MM.1S (cell line): ENCODE measurements at regions not wholly inside any gene's neighbourhood (a gene's known extent, or its start where the extent isn't known, plus 50 kb on each side); places are given as distances from the start of the nearest gene placed in this dataset.

Experiments
- DNase-seq: peaks from one replicate; pipeline ENCODE4 v3.0.0-alpha.2; 2015
- H2AFZ ChIP-seq: fragments of 300-600 bp; sonication (generic); 2 replicates; pipeline ENCODE4 v1.6.0; 2016; ENCODE audit warnings: antibody characterized with exemption, low read length
- H3F3A ChIP-seq: fragments of 300-600 bp; sonication (generic); 2 replicates; pipeline ENCODE4 v1.6.1; 2016; ENCODE audit warnings: mild to moderate bottlenecking, antibody characterized with exemption, low read length, moderate library complexity, mixed read lengths; ENCODE audit not compliant: insufficient read depth
- H3K27ac ChIP-seq: fragments of 300-600 bp; sonication (generic); 2 replicates; pipeline ENCODE4 v1.5.1; 2016; ENCODE audit warnings: mild to moderate bottlenecking, low read length
- H3K27me3 ChIP-seq: fragments of 300-600 bp; sonication (generic); replicated peaks from 2 replicates; pipeline ENCODE4 v1.6.0; 2016; ENCODE audit warnings: low read length; ENCODE audit not compliant: insufficient read depth
- H3K36me3 ChIP-seq: fragments of 300-600 bp; sonication (generic); replicated peaks from 2 replicates; pipeline ENCODE4 v1.6.1; 2016; ENCODE audit warnings: mild to moderate bottlenecking, low read length, mixed read lengths; ENCODE audit not compliant: insufficient read depth
- H3K4me1 ChIP-seq: fragments of 300-600 bp; sonication (generic); 2 replicates; pipeline ENCODE4 v1.6.1; 2016; ENCODE audit warnings: low read length, mixed read lengths
- H3K4me2 ChIP-seq: fragments of 300-600 bp; sonication (generic); 2 replicates; pipeline ENCODE4 v1.6.0; 2016; ENCODE audit warnings: low read depth, low read length
- H3K4me3 ChIP-seq: fragments of 300-600 bp; sonication (generic); 2 replicates; pipeline ENCODE4 v1.5.1; 2016; ENCODE audit warnings: low read length, mixed read lengths
- H3K79me2 ChIP-seq: fragments of 300-600 bp; sonication (generic); 2 replicates; pipeline ENCODE4 v1.6.1; 2016; ENCODE audit warnings: mixed run types, low read length, mixed read lengths
- H3K9ac ChIP-seq: fragments of 300-600 bp; sonication (generic); 2 replicates; pipeline ENCODE4 v1.6.1; 2016; ENCODE audit warnings: low read length, mixed read lengths
- H3K9me2 ChIP-seq: fragments of 300-600 bp; sonication (generic); replicated peaks from 2 replicates; pipeline ENCODE4 v1.6.1; 2016; ENCODE audit warnings: mild to moderate bottlenecking, low read length, mixed read lengths; ENCODE audit not compliant: insufficient read depth
- H3K9me3 ChIP-seq: fragments of 300-600 bp; sonication (generic); replicated peaks from 2 replicates; pipeline ENCODE4 v1.6.1; 2016; ENCODE audit warnings: mild to moderate bottlenecking, low read length, mixed read lengths; ENCODE audit not compliant: insufficient read depth
- H4K20me1 ChIP-seq: fragments of 300-600 bp; sonication (generic); 2 replicates; pipeline ENCODE4 v1.6.1; 2016; ENCODE audit warnings: mild to moderate bottlenecking, low read length, moderate library complexity, mixed read lengths; ENCODE audit not compliant: insufficient read depth
- EZH2 ChIP-seq: fragments of 300-600 bp; sonication (generic); optimal IDR thresholded peaks from 2 replicates; pipeline ENCODE3; 2017; ENCODE audit warnings: low read depth, mild to moderate bottlenecking, antibody characterized with exemption, low read length, mixed read lengths
- EZH2phosphoT487 ChIP-seq: fragments of 300-600 bp; sonication (generic); IDR thresholded peaks from 2 replicates; pipeline ENCODE4 v1.6.1; 2018; ENCODE audit warnings: antibody characterized with exemption, low read length
- TF ChIP-seq, protein P1 (sequence below): fragments of 300-600 bp; sonication (generic); IDR thresholded peaks from 2 replicates; pipeline ENCODE4 v1.5.1; 2016; ENCODE audit warnings: antibody characterized with exemption, low read length, mixed read lengths

DNA sequence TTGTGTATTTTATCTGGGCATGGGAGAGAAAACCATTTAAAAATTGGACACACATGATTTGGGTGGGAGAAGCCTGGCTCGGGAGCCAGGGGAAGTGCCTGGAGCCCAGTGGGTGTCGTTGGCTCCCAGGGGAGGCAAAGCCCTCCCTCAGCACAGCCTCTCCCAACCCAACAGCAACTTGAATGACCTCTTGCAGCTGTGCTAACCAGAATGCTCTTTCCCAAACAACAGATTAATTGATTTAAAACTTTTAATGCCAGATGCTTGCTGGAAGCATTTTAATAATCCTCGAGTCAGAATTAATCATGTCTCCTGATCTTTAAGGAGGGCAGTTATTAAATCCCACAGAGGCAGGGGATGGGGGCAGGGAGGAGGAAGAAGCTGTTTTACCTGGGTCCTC is 401.6 kb downstream of the BUD13 start:
- Histone ChIP-seq H3K9me3 (no peaks in the 10 kb centered on the region), H3K4me1 (no peaks in the 10 kb centered on the region), H3K27me3 (no peaks in the 10 kb centered on the region), H3K79me2 (no peaks in the 10 kb centered on the region), H3K4me3 (no peak overlapping the region), H2AFZ (no peak overlapping the region), H3K27ac (no peak overlapping the region), H3K9ac (no peak overlapping the region), H3K4me2 (no peak overlapping the region), H3K9me2 (no peaks in the 10 kb centered on the region), H3F3A (no peaks in the 10 kb centered on the region), H4K20me1 (no peaks in the 10 kb centered on the region), H3K36me3 (no peaks in the 10 kb centered on the region)
- no peak for DNase-seq
- TF ChIP-seq, protein P1, sequence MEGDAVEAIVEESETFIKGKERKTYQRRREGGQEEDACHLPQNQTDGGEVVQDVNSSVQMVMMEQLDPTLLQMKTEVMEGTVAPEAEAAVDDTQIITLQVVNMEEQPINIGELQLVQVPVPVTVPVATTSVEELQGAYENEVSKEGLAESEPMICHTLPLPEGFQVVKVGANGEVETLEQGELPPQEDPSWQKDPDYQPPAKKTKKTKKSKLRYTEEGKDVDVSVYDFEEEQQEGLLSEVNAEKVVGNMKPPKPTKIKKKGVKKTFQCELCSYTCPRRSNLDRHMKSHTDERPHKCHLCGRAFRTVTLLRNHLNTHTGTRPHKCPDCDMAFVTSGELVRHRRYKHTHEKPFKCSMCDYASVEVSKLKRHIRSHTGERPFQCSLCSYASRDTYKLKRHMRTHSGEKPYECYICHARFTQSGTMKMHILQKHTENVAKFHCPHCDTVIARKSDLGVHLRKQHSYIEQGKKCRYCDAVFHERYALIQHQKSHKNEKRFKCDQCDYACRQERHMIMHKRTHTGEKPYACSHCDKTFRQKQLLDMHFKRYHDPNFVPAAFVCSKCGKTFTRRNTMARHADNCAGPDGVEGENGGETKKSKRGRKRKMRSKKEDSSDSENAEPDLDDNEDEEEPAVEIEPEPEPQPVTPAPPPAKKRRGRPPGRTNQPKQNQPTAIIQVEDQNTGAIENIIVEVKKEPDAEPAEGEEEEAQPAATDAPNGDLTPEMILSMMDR = no peak
- TF ChIP-seq EZH2phosphoT487 (no peak), EZH2 (no peak)

DNA sequence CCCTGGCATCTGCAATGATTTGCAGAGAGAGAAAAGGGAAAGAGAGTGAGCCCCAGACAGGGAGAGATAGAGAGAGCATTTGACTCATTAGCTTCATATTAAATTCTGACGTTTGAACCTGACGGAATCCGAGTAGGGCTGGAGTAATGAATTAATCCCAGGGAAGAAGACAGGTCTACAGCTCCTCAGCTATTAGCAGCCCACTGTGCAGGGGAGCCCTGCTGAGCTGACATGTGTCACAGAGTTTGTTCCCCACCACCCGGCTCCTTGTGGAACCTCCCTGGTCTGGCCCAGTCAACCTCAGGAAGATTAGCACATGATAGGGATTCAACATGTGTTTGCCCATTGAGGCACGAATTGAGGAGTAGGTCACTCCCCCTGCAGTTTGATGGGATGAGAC is 404.0 kb downstream of the BUD13 start:
- no peak overlapping the region for H3K4me3 ChIP-seq
- no peak overlapping the region for H3K4me2 ChIP-seq
- no peaks in the 10 kb centered on the region for H3F3A ChIP-seq
- DNase-seq = no peak
- H2AFZ ChIP-seq = no peak overlapping the region
- no peak for TF ChIP-seq EZH2phosphoT487
- TF ChIP-seq, protein P1 = no peak
- TF ChIP-seq EZH2 = no peak
- H3K9ac ChIP-seq = no peak overlapping the region
- no peaks in the 10 kb centered on the region for H4K20me1 ChIP-seq
- H3K27me3 ChIP-seq = no peaks in the 10 kb centered on the region
- no peak overlapping the region for H3K27ac ChIP-seq
- H3K4me1 ChIP-seq = no peaks in the 10 kb centered on the region
- H3K79me2 ChIP-seq = no peaks in the 10 kb centered on the region
- H3K9me2 ChIP-seq = no peaks in the 10 kb centered on the region
- no peaks in the 10 kb centered on the region for H3K36me3 ChIP-seq
- no peaks in the 10 kb centered on the region for H3K9me3 ChIP-seq

DNA sequence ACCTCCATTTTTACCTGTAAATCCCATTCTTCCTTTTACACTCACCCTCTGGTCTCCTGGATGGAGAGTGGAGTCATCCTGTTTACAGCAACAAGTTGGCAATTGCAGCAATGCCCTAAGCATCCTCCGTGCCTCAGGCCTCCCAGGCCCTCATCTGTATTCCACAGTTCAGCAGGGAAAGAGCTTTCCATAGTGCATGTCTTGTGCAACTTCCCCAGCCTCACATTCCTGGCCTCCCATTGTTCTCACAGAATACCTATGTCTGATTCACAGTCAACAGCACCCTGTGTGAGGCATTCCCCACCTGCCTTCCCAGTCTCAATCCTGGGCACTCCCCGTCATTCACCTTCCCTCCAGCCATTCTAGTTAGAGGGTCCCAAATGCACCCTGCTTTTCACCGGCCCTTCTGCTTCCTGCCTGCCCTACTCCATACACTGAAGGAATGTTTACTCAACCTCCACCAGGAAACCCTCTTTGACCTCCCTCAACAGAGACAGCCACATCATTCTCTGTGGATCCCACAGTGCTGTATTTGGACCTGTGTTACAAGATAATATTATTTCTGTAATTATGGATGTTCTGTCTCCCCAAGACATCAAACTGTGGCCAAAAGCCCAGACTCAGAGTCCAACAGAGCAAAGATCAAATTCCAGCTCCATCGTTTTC is 405.7 kb downstream of the BUD13 start:
- Histone ChIP-seq H3K4me1 (no peaks in the 10 kb centered on the region), H3F3A (no peaks in the 10 kb centered on the region), H3K27ac (no peak overlapping the region), H3K36me3 (no peaks in the 10 kb centered on the region), H4K20me1 (no peaks in the 10 kb centered on the region), H3K9ac (no peak overlapping the region), H3K79me2 (no peaks in the 10 kb centered on the region), H2AFZ (no peak overlapping the region), H3K9me2 (no peaks in the 10 kb centered on the region), H3K27me3 (no peaks in the 10 kb centered on the region), H3K9me3 (no peaks in the 10 kb centered on the region), H3K4me2 (no peak overlapping the region), H3K4me3 (no peak overlapping the region)
- no peak for DNase-seq
- TF ChIP-seq EZH2 (no peak), EZH2phosphoT487 (no peak)
- TF ChIP-seq, protein P1 = no peak
